CD14-positive monocyte (primary cell): ENCODE measurements at regions not wholly inside any gene's neighbourhood (a gene's known extent, or its start where the extent isn't known, plus 50 kb on each side); places are given as distances from the start of the nearest gene placed in this dataset.

Experiments
- DNase-seq, 3 donors: peaks; one replicate each; pipeline ENCODE4 v3.0.0-alpha.2; 2011 to 2022
- H2AFZ ChIP-seq: 2 replicates; pipeline ENCODE4 v1.6.0; 2012; ENCODE audit warnings: mild to moderate bottlenecking, low read depth, low read length, inconsistent platforms; ENCODE audit not compliant: insufficient read depth, poor library complexity, severe bottlenecking
- H3K27ac ChIP-seq, 2 donors: 1 replicate in 1 of 2; 2 replicates in 1 of 2; pipeline ENCODE4 v1.5.1; 2012 to 2013; ENCODE audit warnings: low read length in 2 of 2, control low read depth in 1 of 2, inconsistent platforms in 1 of 2, low read depth in 1 of 2, mild to moderate bottlenecking in 1 of 2
- H3K27me3 ChIP-seq, 2 donors: one replicate each; pipeline versions ENCODE4 v1.6.0 to v1.6.1; 2011 to 2013; ENCODE audit warnings: low read length in 2 of 2; ENCODE audit not compliant: control insufficient read depth in 2 of 2, insufficient read depth in 2 of 2
- H3K36me3 ChIP-seq, 2 donors: replicated peaks in 1 of 2; 1 replicate in 1 of 2; 2 replicates in 1 of 2; pipeline versions ENCODE4 v1.5.1 to v1.6.1; 2012 to 2013; ENCODE audit warnings: low read length in 2 of 2, control low read depth in 1 of 2, inconsistent platforms in 1 of 2, mild to moderate bottlenecking in 1 of 2; ENCODE audit not compliant: insufficient read depth in 2 of 2, control insufficient read depth in 1 of 2
- H3K4me1 ChIP-seq, 2 donors: 1 replicate in 1 of 2; 2 replicates in 1 of 2; pipeline versions ENCODE4 v1.5.1 to v1.6.1; 2012 to 2013; ENCODE audit warnings: low read length in 2 of 2, control low read depth in 1 of 2, inconsistent platforms in 1 of 2, mild to moderate bottlenecking in 1 of 2, moderate library complexity in 1 of 2; ENCODE audit not compliant: insufficient read depth in 2 of 2, control insufficient read depth in 1 of 2
- H3K4me2 ChIP-seq: replicated peaks from 2 replicates; pipeline ENCODE3; 2012; ENCODE audit warnings: low read length, moderate library complexity, mild to moderate bottlenecking; ENCODE audit not compliant: poor library complexity, severe bottlenecking; ENCODE audit errors: extremely low read depth
- H3K4me3 ChIP-seq, 3 experiments: fragments of 200-600 bp in 1 of 3; sonication (generic) in 1 of 3; replicated peaks in 1 of 3; 1 replicate in 2 of 3; 2 replicates in 1 of 3; pipeline ENCODE4 v1.5.1; 2011 to 2013; ENCODE audit warnings: low read length in 3 of 3, mild to moderate bottlenecking in 3 of 3, control low read depth in 2 of 3, low read depth in 2 of 3, inconsistent platforms in 1 of 3, moderate library complexity in 1 of 3
- H3K79me2 ChIP-seq: 2 replicates; pipeline ENCODE4 v1.6.0; 2012; ENCODE audit warnings: mild to moderate bottlenecking, control low read depth, inconsistent platforms, low read length, moderate library complexity; ENCODE audit not compliant: insufficient read depth
- H3K9ac ChIP-seq: 2 replicates; pipeline ENCODE4 v1.6.0; 2017; ENCODE audit warnings: low read length, mild to moderate bottlenecking; ENCODE audit not compliant: insufficient read depth, poor library complexity, severe bottlenecking
- H3K9me3 ChIP-seq, 2 donors: replicated peaks in 1 of 2; 1 replicate in 1 of 2; 2 replicates in 1 of 2; pipeline versions ENCODE4 v1.5.1 to v1.6.1; 2012 to 2013; ENCODE audit warnings: low read length in 2 of 2, control low read depth in 1 of 2; ENCODE audit not compliant: control insufficient read depth in 1 of 2, insufficient read depth in 1 of 2
- H4K20me1 ChIP-seq: 2 replicates; pipeline ENCODE4 v1.6.0; 2012; ENCODE audit warnings: mild to moderate bottlenecking, low read length, control low read depth, moderate library complexity; ENCODE audit not compliant: insufficient read depth
- H3K27ac Mint-ChIP-seq, 7 donors: one replicate each; pipeline ENCODE4 v1.8.0; 2020; ENCODE audit warnings: mild to moderate bottlenecking in 7 of 7, mixed read lengths in 7 of 7, moderate library complexity in 6 of 7, inconsistent platforms in 2 of 7
- H3K27me3 Mint-ChIP-seq, 3 donors: one replicate each; pipeline ENCODE4 v1.8.0; 2021 to 2022; ENCODE audit warnings: low read depth in 3 of 3, mild to moderate bottlenecking in 3 of 3, mixed read lengths in 3 of 3, moderate library complexity in 3 of 3, inconsistent platforms in 1 of 3
- H3K36me3 Mint-ChIP-seq, 2 donors: one replicate each; pipeline ENCODE4 v1.8.0; 2020; ENCODE audit warnings: mixed read lengths in 2 of 2, inconsistent platforms in 1 of 2, mild to moderate bottlenecking in 1 of 2
- H3K4me1 Mint-ChIP-seq: one replicate; pipeline ENCODE4 v1.8.0; 2020; ENCODE audit warnings: mild to moderate bottlenecking, mixed read lengths
- H3K4me3 Mint-ChIP-seq, 2 donors: one replicate each; pipeline ENCODE4 v1.8.0; 2020; ENCODE audit warnings: mild to moderate bottlenecking in 2 of 2, mixed read lengths in 2 of 2, moderate library complexity in 1 of 2
- H3K9me3 Mint-ChIP-seq, 7 donors: one replicate each; pipeline ENCODE4 v1.8.0; 2020 to 2022; ENCODE audit warnings: mixed read lengths in 7 of 7, mild to moderate bottlenecking in 6 of 7, moderate library complexity in 6 of 7, inconsistent platforms in 2 of 7
- CTCF ChIP-seq: fragments of 200-600 bp; IDR thresholded peaks from one replicate; pipeline ENCODE4 v1.8.0; 2022; ENCODE audit warnings: antibody characterized with exemption, mild to moderate bottlenecking
- WGBS: methylation state at CpG from one replicate; pipeline ENCODE4 v1.1.5; 2013; ENCODE audit warnings: missing lambda C conversion rate; ENCODE audit not compliant: insufficient coverage; 5-methylcytosine and 5-hydroxymethylcytosine counted together
- intact Hi-C, 2 donors: fragments of 100-400 bp; cut with micrococcal nuclease; formaldehyde crosslinking; loops; one replicate each; pipeline versions ENCODE4 v1.15.0 to v1.15.1; 2023

DNA sequence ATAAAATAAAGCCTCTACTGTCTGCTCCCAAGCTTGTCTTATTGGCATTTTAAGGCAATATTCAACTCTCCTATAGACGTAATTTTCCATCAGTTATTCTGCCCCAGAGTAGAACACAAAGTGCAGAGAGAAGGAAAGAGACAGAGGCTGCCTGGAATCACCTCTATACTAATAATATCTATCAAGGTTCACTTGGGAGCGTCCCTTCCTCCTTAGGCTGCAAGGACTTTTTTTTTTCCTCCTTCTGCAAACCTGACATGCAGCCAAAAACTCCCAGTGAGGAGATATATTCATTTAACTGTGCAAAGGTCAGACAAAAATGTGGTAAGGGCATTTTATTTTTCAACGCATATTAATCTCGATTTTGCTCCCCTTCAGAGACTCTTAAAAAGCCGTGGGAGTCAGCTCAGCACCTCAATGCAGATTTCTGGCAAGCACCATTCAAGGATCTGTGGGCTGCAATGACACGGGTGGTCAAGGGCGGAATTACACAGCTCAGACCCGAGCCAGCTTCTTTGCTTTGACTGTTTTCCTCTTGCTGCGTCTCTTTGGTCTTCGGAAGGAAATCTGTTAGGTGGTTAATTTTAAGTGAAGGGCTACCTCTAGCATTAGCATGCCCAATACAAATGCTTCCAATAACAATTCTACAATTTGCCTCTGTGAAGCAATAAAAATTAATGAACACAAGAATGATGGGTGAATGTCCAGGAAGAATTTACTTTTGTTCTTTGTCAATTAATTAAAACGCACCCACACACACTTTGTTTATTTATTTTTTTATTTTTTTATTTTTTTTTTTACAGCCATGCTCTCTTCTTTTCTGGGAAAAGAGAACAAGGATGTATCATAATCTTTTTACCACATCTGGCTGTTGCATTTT lies 587.7 kb upstream of the GRAMD2B start:
- Histone ChIP-seq H3K9ac (no peak overlapping the region), H3K79me2 (no peaks in the 10 kb centered on the region), H3K27me3 (no peaks in the 10 kb centered on the region), H2AFZ (no peak overlapping the region), H3K27ac (no peak overlapping the region), H3K4me1 (no peaks in the 10 kb centered on the region), H4K20me1 (no peaks in the 10 kb centered on the region), H3K4me3 (no peak overlapping the region), H3K36me3 (no peaks in the 10 kb centered on the region), H3K4me2 (no peak overlapping the region), H3K9me3 (peaks cover 4 to 12% of the 10 kb centered on the region in 2 donors)
- TF ChIP-seq CTCF: no peak
- Mint-ChIP-seq H3K27me3 (peaks cover 0 to 1% (median 0%) of the 10 kb centered on the region in 3 donors), H3K36me3 (no peaks in the 10 kb centered on the region), H3K27ac (no peak overlapping the region), H3K4me1 (no peaks in the 10 kb centered on the region), H3K4me3 (no peak overlapping the region), H3K9me3 (peaks cover 3 to 13% (median 9%) of the 10 kb centered on the region in 7 donors)
- 44% methylated on average over 5 of the region's 11 CpGs for WGBS
- intact Hi-C loops: no loop called here
- no peak for DNase-seq

DNA sequence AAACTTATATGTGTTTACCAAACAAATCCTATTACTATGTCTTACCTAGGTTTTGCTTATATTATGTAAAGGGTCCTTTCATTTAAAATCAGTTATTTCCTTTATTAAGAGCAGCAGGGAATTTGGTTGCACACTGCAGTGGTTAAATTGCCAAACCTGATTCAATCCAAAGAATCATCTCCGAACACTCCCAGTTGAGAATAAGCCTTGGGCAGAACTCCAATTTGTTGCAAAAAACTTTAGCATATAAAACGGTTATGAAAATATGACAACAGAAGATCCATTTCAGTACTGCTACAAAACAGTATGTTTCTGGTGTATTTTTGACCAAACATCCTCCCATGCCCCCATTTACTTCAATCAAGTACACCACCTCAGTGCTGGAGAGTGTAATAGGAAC lies 587.0 kb upstream of the GRAMD2B start:
- H3K9me3 Mint-ChIP-seq: peaks cover 6 to 17% (median 14%) of the 10 kb centered on the region in 7 donors
- DNase-seq: no peak
- intact Hi-C loops: no loop called here
- Histone ChIP-seq H2AFZ (no peak overlapping the region), H3K9ac (no peak overlapping the region), H3K79me2 (no peaks in the 10 kb centered on the region), H4K20me1 (no peaks in the 10 kb centered on the region), H3K4me3 (no peak overlapping the region), H3K9me3 (peaks cover 11 to 14% of the 10 kb centered on the region in 2 donors), H3K27me3 (no peaks in the 10 kb centered on the region), H3K4me2 (no peak overlapping the region), H3K27ac (no peak overlapping the region), H3K36me3 (no peaks in the 10 kb centered on the region), H3K4me1 (no peaks in the 10 kb centered on the region)
- H3K36me3 Mint-ChIP-seq: no peaks in the 10 kb centered on the region
- peaks cover 0 to 1% (median 0%) of the 10 kb centered on the region in 3 donors for H3K27me3 Mint-ChIP-seq
- H3K4me3 Mint-ChIP-seq: no peak overlapping the region
- no CpG with 5 or more reads among the region's 2 CpGs for WGBS
- no peak for TF ChIP-seq CTCF
- H3K4me1 Mint-ChIP-seq: no peaks in the 10 kb centered on the region
- H3K27ac Mint-ChIP-seq: no peak overlapping the region
